Osteocyte (in vitro differentiated cells): ENCODE measurements at regions not wholly inside any gene's neighbourhood (a gene's known extent, or its start where the extent isn't known, plus 50 kb on each side); places are given as distances from the start of the nearest gene placed in this dataset.

Experiments used
- DNase-seq: peaks from one replicate; pipeline ENCODE4 v3.0.0; 2021; ENCODE audit warnings: mixed read lengths; ENCODE audit not compliant: unreplicated experiment; ENCODE audit errors: extremely low spot score
- H3K27ac Mint-ChIP-seq: one replicate; pipeline ENCODE4 v1.8.0; 2021; ENCODE audit warnings: mild to moderate bottlenecking, mixed read lengths; ENCODE audit not compliant: unreplicated experiment
- H3K27me3 Mint-ChIP-seq: one replicate; pipeline ENCODE4 v1.8.0; 2021; ENCODE audit warnings: mixed read lengths; ENCODE audit not compliant: unreplicated experiment
- H3K36me3 Mint-ChIP-seq: one replicate; pipeline ENCODE4 v1.8.0; 2021; ENCODE audit warnings: mixed read lengths; ENCODE audit not compliant: unreplicated experiment
- H3K4me1 Mint-ChIP-seq: one replicate; pipeline ENCODE4 v1.8.0; 2021; ENCODE audit warnings: mixed read lengths; ENCODE audit not compliant: unreplicated experiment
- H3K4me3 Mint-ChIP-seq: one replicate; pipeline ENCODE4 v1.8.0; 2021; ENCODE audit warnings: mild to moderate bottlenecking, moderate library complexity, mixed read lengths; ENCODE audit not compliant: unreplicated experiment
- H3K9me3 Mint-ChIP-seq: one replicate; pipeline ENCODE4 v1.8.0; 2021; ENCODE audit warnings: mixed read lengths; ENCODE audit not compliant: unreplicated experiment
- TF ChIP-seq, protein P1 (sequence below): fragments of 200-600 bp; sonication (generic); IDR thresholded peaks from 2 replicates; pipeline ENCODE4 v1.5.0; 2021; ENCODE audit warnings: antibody characterized with exemption, mild to moderate bottlenecking, moderate library complexity

DNA sequence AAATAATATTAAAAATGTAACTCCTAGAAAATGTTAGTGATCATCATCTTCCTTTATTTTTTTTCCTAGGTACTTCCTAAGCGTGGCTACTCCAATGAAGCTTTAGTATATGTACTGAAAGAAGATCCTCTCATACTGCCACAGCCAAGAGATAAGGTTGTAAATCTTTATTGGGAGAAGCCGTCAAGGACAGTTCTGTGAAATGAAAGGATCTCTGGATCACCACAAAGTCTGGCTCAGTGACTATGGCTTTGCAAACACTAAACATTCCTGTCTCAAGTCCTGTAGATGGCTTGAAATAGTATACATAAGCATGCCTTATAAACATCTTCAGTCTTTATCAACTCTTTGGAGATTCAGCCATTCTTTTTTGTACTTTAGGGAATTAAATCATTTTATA, 61.2 kb upstream of the DPH5 start:
- Mint-ChIP-seq H3K36me3 (peaks cover 1% of the 10 kb centered on the region), H3K9me3 (no peaks in the 10 kb centered on the region), H3K4me3 (no peak overlapping the region), H3K27ac (no peak overlapping the region), H3K4me1 (peaks cover 1% of the 10 kb centered on the region), H3K27me3 (no peaks in the 10 kb centered on the region)
- TF ChIP-seq, protein P1, sequence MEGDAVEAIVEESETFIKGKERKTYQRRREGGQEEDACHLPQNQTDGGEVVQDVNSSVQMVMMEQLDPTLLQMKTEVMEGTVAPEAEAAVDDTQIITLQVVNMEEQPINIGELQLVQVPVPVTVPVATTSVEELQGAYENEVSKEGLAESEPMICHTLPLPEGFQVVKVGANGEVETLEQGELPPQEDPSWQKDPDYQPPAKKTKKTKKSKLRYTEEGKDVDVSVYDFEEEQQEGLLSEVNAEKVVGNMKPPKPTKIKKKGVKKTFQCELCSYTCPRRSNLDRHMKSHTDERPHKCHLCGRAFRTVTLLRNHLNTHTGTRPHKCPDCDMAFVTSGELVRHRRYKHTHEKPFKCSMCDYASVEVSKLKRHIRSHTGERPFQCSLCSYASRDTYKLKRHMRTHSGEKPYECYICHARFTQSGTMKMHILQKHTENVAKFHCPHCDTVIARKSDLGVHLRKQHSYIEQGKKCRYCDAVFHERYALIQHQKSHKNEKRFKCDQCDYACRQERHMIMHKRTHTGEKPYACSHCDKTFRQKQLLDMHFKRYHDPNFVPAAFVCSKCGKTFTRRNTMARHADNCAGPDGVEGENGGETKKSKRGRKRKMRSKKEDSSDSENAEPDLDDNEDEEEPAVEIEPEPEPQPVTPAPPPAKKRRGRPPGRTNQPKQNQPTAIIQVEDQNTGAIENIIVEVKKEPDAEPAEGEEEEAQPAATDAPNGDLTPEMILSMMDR, result no peak
- DNase-seq, result no peak

DNA sequence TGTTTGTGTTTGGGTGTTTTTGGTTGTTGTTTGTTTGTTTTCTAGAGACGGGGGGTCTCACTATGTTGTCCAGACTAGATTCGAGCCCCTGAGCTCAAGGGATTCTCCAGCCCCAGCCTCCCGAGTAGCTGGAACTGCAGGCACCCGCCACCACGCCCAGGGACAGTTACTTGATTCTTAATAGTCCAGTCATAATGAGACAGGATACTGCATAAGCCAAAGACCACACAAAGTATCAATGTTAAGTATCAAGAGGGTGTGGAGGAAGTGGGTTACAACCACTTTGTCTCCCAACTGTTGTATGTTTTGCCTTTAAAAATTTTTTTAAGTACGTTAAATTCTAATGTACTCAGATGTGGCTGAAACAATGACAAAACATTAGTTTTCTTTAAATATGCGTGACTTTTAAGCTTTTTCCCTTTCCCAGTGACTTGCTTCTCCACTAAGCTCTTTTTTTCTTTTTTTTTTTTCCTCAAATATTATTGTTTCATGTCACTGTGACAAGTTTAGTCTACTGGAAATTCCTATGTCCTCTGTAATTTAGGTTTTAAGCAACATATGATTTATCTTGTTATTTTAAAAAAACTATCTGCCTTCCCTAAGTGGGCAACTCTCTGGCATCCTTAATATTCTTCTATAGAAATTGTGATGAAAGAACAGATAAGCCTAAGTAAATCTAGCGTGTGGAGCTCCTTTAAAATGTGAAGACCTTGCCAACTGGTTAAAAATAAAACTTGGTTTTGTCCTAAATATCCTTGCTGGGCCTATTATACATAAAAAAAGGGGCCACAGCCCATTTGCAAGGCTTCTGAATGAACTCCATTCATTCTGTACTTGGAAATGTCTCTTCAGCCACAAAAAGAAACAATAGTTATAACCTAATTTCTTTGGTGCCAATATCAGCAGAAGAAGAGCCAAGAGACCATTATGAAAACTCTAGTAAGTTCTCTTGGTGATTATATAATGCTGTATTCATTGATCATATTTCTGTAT, 56.2 kb upstream of the DPH5 start:
- Mint-ChIP-seq H3K4me1 (peaks cover 4% of the 10 kb centered on the region), H3K27me3 (no peaks in the 10 kb centered on the region), H3K27ac (no peak overlapping the region), H3K4me3 (no peak overlapping the region), H3K9me3 (no peaks in the 10 kb centered on the region), H3K36me3 (peaks cover 2% of the 10 kb centered on the region)
- no peak for DNase-seq
- TF ChIP-seq, protein P1, result no peak

DNA sequence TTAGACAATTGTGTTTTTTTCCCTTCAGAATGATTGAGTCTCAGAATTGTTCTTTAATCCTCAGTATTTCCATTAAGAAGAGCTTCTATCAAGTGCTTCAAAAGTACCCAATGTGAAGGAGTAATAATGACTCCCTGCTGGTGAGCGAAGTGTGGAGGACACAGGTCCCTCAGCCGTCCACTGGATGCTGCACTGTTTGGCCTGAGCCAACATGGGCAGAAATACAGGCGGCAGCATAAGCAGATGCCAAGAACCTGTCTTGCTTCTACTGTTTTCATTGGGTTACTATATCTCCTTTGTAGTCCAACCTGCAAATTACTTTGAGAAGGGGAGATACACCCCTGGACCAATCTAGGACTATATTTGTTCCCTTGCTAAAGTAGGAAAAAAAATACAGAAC, 55.3 kb upstream of the DPH5 start:
- no peak overlapping the region for H3K4me3 Mint-ChIP-seq
- H3K27me3 Mint-ChIP-seq, result no peaks in the 10 kb centered on the region
- TF ChIP-seq, protein P1, result no peak
- peaks cover 4% of the 10 kb centered on the region for H3K36me3 Mint-ChIP-seq
- no peak overlapping the region for H3K27ac Mint-ChIP-seq
- DNase-seq, result no peak
- H3K4me1 Mint-ChIP-seq, result peaks cover 4% of the 10 kb centered on the region
- H3K9me3 Mint-ChIP-seq, result no peaks in the 10 kb centered on the region

DNA sequence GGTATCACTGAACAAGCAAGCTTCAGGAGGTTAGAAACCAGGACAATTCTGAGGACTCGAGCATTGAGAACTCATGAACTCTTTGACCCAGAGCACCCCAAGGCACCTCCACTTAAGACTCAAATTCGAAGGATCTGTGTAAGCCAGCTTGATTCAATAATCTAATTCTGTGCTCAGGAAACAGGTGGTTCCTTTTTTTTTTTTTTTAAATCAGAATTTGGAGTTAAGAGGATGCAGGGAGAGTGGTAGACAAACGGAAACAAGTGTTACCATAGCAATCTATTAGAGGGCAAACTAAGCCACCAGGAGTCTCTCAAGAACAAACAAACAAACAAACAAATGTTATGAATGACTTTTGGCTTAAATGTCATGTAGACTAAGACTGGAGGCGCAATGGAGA, 53.8 kb upstream of the DPH5 start:
- no peak overlapping the region for H3K4me3 Mint-ChIP-seq
- TF ChIP-seq, protein P1, result no peak
- no peaks in the 10 kb centered on the region for H3K27me3 Mint-ChIP-seq
- H3K27ac Mint-ChIP-seq, result no peak overlapping the region
- no peaks in the 10 kb centered on the region for H3K9me3 Mint-ChIP-seq
- peaks cover 4% of the 10 kb centered on the region for H3K4me1 Mint-ChIP-seq
- peaks cover 4% of the 10 kb centered on the region for H3K36me3 Mint-ChIP-seq
- DNase-seq, result no peak

DNA sequence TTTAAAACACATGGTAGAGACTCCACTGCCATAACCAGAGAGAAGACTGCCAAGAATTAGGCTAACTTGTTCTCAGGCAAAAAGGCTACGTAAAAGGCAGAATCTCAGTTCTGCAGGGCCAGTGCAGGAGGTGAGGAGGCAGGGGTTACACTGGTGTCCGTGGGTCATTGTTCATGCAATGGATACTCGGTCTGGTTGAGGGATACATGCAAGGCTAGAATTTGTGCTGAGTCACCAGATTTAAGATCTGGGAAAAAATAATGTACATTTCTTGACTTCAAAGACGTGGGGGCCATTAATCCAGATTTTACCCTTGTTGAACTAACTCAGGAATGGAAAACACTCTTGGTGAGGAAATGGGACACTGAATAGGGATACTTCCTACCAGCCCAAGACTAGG, 52.3 kb upstream of the DPH5 start:
- H3K27ac Mint-ChIP-seq, result no peak overlapping the region
- DNase-seq, result no peak
- no peaks in the 10 kb centered on the region for H3K9me3 Mint-ChIP-seq
- H3K4me3 Mint-ChIP-seq, result no peak overlapping the region
- TF ChIP-seq, protein P1, result no peak
- peaks cover 4% of the 10 kb centered on the region for H3K4me1 Mint-ChIP-seq
- H3K36me3 Mint-ChIP-seq, result peaks cover 4% of the 10 kb centered on the region
- no peaks in the 10 kb centered on the region for H3K27me3 Mint-ChIP-seq
